Neural cell (in vitro differentiated cells): ENCODE measurements at regions not wholly inside any gene's neighbourhood (a gene's known extent, or its start where the extent isn't known, plus 50 kb on each side); places are given as distances from the start of the nearest gene placed in this dataset.

Experiments
- CTCF ChIP-seq: fragments of 450-650 bp; IDR thresholded peaks from 2 replicates; pipeline ENCODE4 v1.5.1; 2014; ENCODE audit warnings: antibody characterized with exemption, mild to moderate bottlenecking, moderate library complexity; ENCODE audit not compliant: poor library complexity, severe bottlenecking
- POLR2AphosphoS5 ChIP-seq: IDR thresholded peaks from 2 replicates; pipeline ENCODE4 v1.6.1; 2012
- SMC3 ChIP-seq: fragments of 450-650 bp; conservative IDR thresholded peaks from 2 replicates; pipeline ENCODE4 v1.6.1; 2014; ENCODE audit warnings: antibody characterized with exemption, mild to moderate bottlenecking, moderate library complexity; ENCODE audit not compliant: poor library complexity

GRCh38 chr15:95559875-95560394 is 770.6 kb upstream of the NR2F2 start:
- TF ChIP-seq CTCF, result no peak
- no peak for TF ChIP-seq POLR2AphosphoS5
- TF ChIP-seq SMC3, result no peak
